ENCODE measurements at regions not wholly inside any gene's neighbourhood (a gene's known extent, or its start where the extent isn't known, plus 50 kb on each side); places are given as distances from the start of the nearest gene placed in this dataset.

GRCh38 chr10:21083861-21084260, 186.8 kb upstream of the NEBL start:
- Histone ChIP-seq H3K36me3 (ENCODE audit: control insufficient read depth, insufficient read depth, low read length) (no peaks in the 10 kb centered on the region), H3K27ac (ENCODE audit: low read length) (no peak overlapping the region), H3K27me3 (ENCODE audit: control insufficient read depth, insufficient read depth, low read length) (no peaks in the 10 kb centered on the region), H3K9me3 (ENCODE audit: control insufficient read depth, insufficient read depth, low read depth, low read length) (no peaks in the 10 kb centered on the region), H3K4me3 (ENCODE audit: low read depth in 2 of 2, low read length in 2 of 2) (no peak overlapping the region), H3K4me1 (ENCODE audit: control insufficient read depth, insufficient read depth, low read length) (peaks cover 8% of the 10 kb centered on the region)
- POLR2A ChIA-PET = no interaction called here
- CTCF ChIA-PET = no interaction called here
- TF ChIP-seq REST (IDR thresholded peaks at IDR 0.05; ENCODE audit: insufficient read depth in 1 of 2, low read depth in 2 of 2, low read length in 1 of 2) = no peak
- no peak for TF ChIP-seq CTCF (IDR thresholded peaks at IDR 0.05)
- no peak for TF ChIP-seq SIN3A (IDR thresholded peaks at IDR 0.05; ENCODE audit: borderline replicate concordance, insufficient read depth, low read depth, low read length)
- TF ChIP-seq TCF7L2 (IDR thresholded peaks at IDR 0.05; ENCODE audit: low read depth, low read length) = no peak
- TF ChIP-seq POLR2AphosphoS5 (IDR thresholded peaks at IDR 0.05; ENCODE audit: low read depth, low read length) = no peak
- ATAC-seq (no peak), DNase-seq (ENCODE audit: low read depth, low spot score) (no peak)
- in situ Hi-C loops (cut with HindIII; ENCODE audit: low pct_unique_long_range_greater_than_20kb, low sequenced_read_pairs) = no loop called here
- no TSS peak for BruUV-seq (replicated peaks)
- intact Hi-C loops (cut with micrococcal nuclease; ENCODE audit: unreplicated experiment) = no loop called here

- intact Hi-C loops (cut with micrococcal nuclease; ENCODE audit: unreplicated experiment) = no loop called here
- POLR2A ChIA-PET = no interaction called here
- no TSS peak for BruUV-seq (replicated peaks)
- no peak for TF ChIP-seq TCF7L2 (IDR thresholded peaks at IDR 0.05; ENCODE audit: low read depth, low read length)
- no peak for TF ChIP-seq REST (IDR thresholded peaks at IDR 0.05; ENCODE audit: insufficient read depth in 1 of 2, low read depth in 2 of 2, low read length in 1 of 2)
- no peak for TF ChIP-seq CTCF (IDR thresholded peaks at IDR 0.05)
- TF ChIP-seq SIN3A (IDR thresholded peaks at IDR 0.05; ENCODE audit: borderline replicate concordance, insufficient read depth, low read depth, low read length) = no peak
- TF ChIP-seq POLR2AphosphoS5 (IDR thresholded peaks at IDR 0.05; ENCODE audit: low read depth, low read length) = no peak
- H3K27ac ChIP-seq (ENCODE audit: low read length) = no peak overlapping the region
- no peaks in the 10 kb centered on the region for H3K27me3 ChIP-seq (ENCODE audit: control insufficient read depth, insufficient read depth, low read length)
- H3K36me3 ChIP-seq (ENCODE audit: control insufficient read depth, insufficient read depth, low read length) = no peaks in the 10 kb centered on the region
- no peak for ATAC-seq
- CTCF ChIA-PET = no interaction called here
- no peak for DNase-seq (ENCODE audit: low read depth, low spot score)
- H3K4me3 ChIP-seq (ENCODE audit: low read depth in 2 of 2, low read length in 2 of 2) = no peak overlapping the region
- no peaks in the 10 kb centered on the region for H3K9me3 ChIP-seq (ENCODE audit: control insufficient read depth, insufficient read depth, low read depth, low read length)
- in situ Hi-C loops (cut with HindIII; ENCODE audit: low pct_unique_long_range_greater_than_20kb, low sequenced_read_pairs) = no loop called here
- peaks cover 16% of the 10 kb centered on the region for H3K4me1 ChIP-seq (ENCODE audit: control insufficient read depth, insufficient read depth, low read length)
Measured at GRCh38 chr10:21082206-21082605, 185.1 kb upstream of the NEBL start.
